ENCODE measurements at regions not wholly inside any gene's neighbourhood (a gene's known extent, or its start where the extent isn't known, plus 50 kb on each side); places are given as distances from the start of the nearest gene placed in this dataset. TPM values are rescaled to one million over a fixed set of nuclear protein-coding genes. Genes with fewer than 3 reads are reported as not detected.

GRCh38 chr11:28384418-28384817 is 276.2 kb downstream of the METTL15 start:
- H3K27ac Mint-ChIP-seq: no peak overlapping the region
- no peak for DNase-seq
- H3K27me3 Mint-ChIP-seq: no peaks in the 10 kb centered on the region
- no peaks in the 10 kb centered on the region for H3K4me1 Mint-ChIP-seq (ENCODE audit: low read depth)
- H3K9me3 Mint-ChIP-seq: peaks cover 23% of the 10 kb centered on the region
- H3K36me3 Mint-ChIP-seq: peaks cover 3% of the 10 kb centered on the region
- no peak overlapping the region for H3K4me3 Mint-ChIP-seq
- intact Hi-C loops (cut with micrococcal nuclease): no loop called here
- POLR2A ChIA-PET: no interaction called here
- CTCF ChIA-PET: no interaction called here

GRCh38 chr11:28383456-28383855 is 275.3 kb downstream of the METTL15 start:
- Mint-ChIP-seq H3K4me3 (no peak overlapping the region), H3K36me3 (peaks cover 3% of the 10 kb centered on the region), H3K27me3 (no peaks in the 10 kb centered on the region), H3K9me3 (peaks cover 23% of the 10 kb centered on the region), H3K27ac (no peak overlapping the region), H3K4me1 (ENCODE audit: low read depth) (no peaks in the 10 kb centered on the region)
- no peak for DNase-seq
- CTCF ChIA-PET: no interaction called here
- POLR2A ChIA-PET: no interaction called here
- intact Hi-C loops (cut with micrococcal nuclease): no loop called here

Small RNAs in the stretch of these regions (microRNA-seq; reads per million reads assigned to microRNA genes)
- gene MIR8068 (ENCODE audit: borderline microRNAs expressed, borderline number of aligned reads, borderline replicate concordance): not detected
